Ammon's horn (tissue), 1 donor: ENCODE measurements at regions not wholly inside any gene's neighbourhood (a gene's known extent, or its start where the extent isn't known, plus 50 kb on each side); places are given as distances from the start of the nearest gene placed in this dataset.

ENCODE experiments used
- DNase-seq: peaks from one replicate; pipeline ENCODE4 v3.0.0-alpha.2; 2016; ENCODE audit warnings: low spot score

DNA sequence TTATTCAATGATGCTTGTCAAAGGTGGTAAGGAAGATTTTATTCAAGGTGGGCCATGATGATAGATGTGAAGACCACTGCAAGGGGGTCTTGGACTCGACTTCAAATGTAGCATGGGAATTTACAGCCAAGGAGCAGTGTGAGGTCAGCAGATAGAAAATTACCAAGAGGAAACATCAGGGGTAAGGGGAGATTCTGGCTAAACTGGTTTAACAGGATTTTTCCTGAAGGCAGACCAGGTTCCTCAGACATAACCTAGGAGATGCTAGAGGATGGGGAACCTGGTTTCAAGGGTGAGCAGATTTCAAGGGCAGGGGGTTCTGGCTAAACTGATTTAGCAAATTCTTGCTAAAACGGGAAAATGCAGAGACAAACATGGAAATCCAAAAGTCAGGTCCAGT is 464.9 kb downstream of the TAFA4 start:
- DNase-seq = no peak

DNA sequence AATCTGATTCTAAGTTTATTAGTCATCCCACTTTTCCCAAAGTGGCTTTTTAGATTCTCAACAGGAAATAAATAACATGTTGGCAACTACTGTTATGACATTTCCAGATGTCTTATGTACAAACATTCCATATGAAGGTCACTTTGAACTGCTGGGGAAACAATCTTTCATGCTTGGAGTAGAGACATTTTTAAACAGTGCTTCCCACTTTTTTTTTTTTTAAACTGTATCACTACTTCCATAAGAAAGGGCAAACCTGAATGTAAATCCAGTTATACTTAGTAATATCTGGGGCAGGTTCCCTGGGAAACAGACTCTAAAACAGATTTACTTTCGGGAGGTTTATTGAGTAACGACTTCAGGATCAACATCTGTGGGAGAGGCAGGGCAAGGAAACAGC is 473.8 kb downstream of the TAFA4 start:
- no peak for DNase-seq

DNA sequence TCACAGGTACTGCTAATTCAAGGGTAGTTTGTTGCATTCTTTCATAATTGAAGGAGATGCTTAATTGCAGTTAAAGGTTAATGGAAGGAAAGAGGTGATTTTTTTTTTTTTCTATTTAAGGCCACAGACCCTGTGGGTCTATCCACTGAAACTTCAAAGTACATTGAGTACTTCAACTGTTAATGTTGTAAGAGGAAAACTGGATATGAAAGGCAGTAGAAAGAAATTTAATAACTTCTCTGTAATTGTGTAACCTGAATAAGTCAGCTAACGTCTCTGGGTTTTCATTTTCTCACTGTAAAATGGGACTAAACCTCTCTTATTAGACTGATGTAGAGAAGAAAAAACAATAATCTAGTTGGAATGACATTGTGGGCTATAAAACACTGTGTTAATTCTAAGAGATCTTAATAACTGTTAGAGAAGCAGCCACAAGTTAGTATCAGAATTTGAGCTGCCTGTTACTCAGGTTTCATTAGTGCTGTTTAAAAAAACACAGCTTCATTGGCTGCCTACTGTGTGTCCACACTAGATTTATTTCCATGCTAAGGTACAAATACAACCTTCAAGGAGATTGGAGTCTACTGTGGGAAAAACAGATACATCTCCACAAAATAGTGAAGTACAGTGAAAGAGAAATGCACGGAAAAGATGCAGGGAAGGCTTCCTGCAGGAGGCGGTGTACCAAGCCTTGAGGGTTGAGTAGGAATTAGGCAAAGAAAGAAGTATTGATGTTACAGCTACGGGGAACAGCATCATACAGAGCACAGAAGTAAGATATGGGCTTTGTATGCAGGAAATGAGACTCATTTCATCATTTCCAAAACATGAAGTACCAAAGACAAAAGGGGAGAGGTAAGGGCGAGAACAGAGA is 483.6 kb downstream of the TAFA4 start:
- no peak for DNase-seq

DNA sequence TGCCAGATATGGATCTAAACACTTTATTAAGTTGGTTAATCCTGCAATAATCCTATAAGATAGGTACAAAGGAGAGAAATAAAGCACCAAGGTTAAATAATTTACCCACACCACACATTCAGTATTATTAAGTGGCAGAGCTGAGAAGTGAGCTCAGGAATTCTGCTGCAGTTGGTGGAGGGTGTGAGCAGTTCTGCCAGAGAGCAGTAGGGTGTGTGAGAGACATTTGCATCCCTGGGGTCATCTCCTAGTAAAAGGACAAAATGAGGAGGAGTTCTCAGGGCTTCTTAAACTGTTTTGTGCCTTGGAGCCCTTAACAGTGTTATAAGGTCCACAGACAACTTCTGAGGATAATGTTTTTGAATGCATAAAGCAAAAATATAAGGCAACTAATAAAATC is 484.5 kb downstream of the TAFA4 start:
- DNase-seq = no peak

DNA sequence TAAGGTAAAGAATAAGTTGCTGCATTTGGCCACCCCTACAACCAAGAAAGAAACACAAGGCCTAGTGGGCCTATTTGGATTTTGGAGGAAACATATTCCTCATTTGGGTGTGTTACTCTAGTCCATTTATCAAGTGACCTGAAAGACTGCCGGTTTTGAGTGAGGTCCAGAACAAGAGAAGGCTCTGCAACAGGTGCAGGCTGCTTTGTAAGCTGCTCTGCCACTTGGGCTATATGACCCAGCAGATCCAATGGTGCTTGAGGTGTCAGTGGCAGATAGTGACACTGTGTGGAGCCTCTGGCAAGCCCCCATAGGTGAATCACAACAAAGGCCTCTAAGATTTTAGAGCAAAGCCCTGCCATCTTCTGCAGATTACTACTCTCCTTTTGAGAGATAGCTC is 491.3 kb downstream of the TAFA4 start:
- no peak for DNase-seq

DNA sequence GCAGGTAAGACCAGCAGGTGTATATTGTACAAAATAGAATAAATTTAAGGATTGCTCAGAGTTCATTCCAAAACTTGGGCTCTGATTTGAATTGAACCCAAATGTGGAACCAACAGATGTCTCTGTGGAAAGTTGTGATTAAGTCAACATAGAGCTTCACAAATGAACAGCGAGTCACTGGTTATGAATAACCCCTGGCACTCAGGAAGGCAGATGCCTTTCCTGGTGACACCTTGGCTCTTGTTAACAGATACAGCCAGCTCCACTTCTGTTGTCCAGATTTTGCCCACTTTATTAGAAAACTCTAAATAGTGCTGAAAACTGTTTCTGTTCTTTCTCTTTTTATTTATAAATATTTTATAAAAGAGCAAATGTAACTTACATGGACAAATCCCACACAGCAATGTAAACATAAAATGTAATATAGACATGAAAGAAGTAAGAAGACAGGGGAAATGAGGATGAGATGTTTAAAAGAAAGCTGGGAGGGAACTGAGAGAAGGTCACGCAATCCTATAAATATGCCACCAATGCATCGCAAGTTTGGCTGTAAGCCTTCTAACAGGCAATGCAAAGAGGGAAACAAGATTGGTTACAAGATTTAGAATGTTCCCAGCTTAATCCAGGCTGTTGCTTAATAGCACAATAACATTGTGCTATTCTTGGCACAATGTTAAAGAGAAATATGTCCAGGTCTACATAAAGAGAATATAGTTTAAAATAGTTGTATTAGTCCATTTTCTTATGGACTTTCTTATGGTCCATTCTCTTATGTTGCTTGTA is 495.5 kb downstream of the TAFA4 start:
- DNase-seq = no peak

DNA sequence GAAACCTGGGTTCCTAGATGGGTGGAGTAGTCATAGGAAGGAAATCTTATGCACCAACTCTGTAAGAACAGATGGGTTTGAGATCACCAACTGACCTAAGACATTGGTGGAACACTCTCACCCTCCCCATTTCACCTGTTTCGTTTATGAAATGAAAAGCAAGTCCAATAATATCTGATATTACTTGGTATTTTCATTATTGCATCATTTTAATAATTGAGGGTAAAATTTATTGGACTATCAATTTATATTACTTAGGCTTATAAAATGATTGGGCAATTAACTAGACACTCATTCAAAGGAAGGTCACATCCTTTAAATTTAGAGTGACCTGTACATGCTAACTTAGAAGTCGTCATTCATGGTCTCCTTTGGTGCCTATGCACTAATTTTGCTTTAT is 503.9 kb downstream of the TAFA4 start:
- DNase-seq = no peak

DNA sequence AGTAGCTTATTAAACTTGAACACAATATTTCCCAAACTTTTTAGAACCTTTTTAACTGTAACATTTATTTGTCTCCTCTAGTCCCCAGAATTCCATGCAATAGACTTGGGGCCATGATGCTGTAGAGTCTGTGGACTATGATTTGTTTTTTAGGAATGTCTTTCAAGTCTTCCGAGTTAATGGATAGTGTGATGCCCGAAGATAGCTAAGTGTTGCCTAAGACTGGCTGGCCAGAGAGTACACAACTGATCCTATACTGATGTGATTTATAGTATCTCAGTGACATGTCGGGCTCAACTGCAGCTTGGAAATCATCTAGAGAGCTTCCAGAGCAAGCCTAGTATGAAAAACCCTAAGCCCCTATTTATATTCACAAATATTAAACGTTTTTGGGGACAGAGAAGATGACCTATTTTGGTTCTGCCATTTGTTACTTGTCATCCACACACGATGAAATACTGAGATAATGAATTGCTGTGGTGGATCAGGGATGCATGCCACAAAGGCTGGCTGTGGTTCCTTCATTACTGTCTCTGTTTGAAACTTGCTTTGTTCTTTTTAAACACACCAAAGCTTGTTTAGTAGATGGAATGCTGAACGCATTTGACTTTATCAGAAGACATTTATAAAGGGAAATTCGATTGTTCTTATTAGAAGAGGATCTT is 507.4 kb downstream of the TAFA4 start:
- DNase-seq = no peak

DNA sequence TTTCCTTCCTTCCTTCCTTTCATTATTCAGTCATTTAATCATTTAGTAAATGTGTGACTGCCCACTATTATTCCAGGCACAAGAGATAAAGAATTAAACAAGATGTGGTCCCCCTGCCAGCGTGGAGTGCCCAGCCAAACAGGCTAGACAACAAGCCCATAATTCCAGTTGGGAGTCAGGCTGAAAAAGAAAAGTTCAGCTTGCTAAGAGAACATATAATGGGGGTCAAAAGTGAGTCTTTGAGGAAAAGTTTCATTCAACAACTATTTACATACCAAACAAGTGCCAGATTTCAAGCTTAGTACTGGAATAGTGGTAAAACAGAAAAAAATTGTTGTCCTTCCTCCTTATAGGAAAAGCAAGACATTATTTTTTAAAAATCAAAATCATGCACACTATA is 523.7 kb downstream of the TAFA4 start:
- no peak for DNase-seq

DNA sequence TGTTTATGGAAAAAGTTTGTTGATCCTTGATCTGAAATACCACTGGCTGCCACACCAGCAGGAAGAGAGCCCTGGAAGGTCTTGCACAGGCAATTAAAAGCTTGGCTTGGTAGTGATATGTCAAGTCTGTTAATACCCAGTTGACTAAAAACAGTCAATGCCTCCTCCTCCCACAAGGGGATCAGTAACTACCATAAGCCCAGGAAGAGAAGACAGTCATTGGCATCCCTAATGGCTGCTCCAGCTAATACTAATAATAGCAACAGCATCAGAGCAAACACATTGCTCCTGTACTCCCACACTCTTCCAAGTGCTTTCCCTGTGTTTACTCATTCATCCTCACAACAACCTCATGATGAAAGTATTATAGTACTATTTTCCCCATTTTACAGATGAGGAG is 528.6 kb downstream of the TAFA4 start:
- no peak for DNase-seq

DNA sequence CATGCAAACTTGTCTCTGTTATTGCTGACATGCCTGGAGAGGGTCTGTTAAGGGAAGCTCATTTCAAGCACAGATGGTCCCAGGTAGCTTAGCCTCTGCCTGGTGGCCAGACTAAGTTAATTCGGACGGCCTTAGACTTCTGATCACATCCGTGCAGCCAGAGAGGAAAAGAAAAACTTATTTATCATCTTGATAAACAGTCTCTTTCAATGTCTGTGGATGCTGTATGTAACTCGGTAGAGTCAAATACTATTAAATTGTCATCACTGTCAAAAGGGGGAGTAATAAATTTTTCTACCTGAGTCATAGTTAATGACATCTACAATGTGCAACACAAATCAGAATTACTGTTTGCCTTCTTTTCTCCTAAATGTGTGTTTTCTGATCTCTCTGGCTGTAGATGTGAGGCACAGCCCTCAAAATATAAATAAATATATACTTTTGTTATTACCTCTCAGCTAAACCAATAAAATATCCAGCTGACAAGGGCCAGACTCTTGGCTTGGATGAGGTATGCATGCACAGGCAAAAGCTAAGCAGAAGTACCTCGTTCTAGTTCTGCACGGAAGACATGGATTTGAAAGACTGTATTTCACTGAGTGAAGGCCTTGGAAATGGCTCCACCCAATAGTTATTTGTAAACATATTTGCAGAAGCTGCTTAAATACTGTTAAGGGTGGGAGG is 530.0 kb downstream of the TAFA4 start:
- no peak for DNase-seq

DNA sequence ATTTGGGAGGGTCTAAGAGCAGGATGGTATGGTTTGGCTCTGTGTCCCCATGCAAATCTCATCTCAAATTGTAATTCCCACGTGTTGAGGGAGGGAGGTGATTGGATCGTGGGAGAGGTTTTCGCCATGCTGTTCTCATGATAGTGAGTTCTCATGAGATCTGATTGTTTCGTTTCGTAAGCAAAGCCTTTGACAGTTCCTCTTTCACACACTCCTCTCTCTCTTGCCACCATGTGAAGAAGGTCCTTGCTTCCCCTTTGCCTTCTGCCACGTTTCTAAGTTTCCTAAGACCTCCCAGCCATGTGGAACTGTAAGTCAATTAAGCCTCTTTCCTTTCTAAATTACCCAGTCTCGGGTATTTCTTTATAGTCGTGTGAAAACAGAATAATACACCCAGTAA is 553.7 kb downstream of the TAFA4 start:
- DNase-seq = no peak

DNA sequence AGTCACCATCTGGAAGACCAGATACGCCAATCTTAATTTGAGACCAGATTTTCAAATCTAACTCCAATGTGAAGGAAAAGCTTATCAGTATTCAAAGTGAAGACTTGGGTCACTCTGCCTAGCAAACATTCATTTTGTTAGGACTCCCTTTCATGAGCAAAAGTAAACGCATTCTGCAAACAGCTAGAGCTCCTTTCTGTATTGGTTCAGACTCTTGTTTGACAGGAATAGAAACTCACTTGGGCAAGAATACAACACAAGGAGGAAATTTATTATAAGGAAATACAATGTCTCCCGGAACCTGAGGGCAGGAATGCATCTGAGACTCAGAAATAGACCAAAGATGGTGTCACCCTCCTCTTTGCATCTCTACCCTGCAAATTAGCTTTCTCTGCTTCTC is 558.6 kb downstream of the TAFA4 start:
- DNase-seq = no peak

DNA sequence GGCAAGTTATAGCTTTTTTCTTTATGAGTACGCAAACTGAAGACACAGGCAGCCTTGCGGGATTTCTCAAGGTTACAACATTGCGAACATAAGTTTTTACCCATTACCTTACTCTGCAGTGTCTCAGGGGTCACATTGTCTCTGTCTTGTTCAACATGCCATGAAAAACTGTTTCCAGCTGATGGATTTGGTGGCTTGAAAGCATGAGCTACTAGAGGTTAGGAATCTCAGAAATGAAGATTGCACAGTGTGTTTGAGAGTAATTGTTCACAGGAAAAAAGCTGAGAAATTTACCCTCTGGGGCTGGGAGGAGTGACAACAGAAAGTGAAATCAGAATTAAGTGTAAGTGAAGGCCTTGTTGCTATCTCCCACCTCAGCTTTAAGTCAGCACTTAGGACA is 568.6 kb downstream of the TAFA4 start:
- no peak for DNase-seq

DNA sequence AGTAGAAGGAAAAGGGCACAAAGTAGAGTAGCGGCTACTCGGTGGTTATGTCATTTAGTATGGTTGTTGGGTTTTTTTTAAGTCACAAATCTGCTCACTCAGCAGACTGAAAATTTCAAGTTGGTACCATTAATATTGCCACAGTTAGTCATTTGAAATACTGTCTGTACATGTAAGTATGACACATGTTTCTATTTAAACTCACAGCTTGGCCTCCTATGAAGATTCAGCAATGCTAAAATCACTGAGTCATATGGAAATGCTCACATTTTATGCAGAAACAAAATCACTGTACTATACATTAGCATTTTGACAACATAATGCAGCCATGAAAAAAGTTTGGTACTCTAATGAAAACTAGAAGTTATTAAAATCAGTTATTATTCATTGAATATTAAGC is 571.9 kb downstream of the TAFA4 start:
- DNase-seq = no peak

DNA sequence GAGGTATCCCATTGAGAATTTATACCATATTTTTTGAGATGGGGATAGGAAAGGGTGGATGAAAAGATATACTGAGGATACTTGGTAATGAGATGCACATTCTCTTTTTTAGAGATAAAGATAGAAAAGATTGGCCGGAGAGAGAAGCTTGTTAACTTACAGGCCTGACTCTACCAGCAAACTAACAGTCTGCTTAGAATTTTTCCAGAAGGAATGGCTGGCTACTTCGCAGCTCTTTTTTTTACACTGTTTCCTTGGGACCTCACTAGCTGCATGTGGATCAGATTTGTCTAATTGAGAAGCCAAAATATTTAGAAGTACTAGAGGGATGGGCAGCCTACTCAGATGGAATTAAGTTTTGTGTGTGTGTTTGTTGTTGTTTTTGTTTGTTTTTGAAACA is 586.6 kb downstream of the TAFA4 start:
- no peak for DNase-seq

DNA sequence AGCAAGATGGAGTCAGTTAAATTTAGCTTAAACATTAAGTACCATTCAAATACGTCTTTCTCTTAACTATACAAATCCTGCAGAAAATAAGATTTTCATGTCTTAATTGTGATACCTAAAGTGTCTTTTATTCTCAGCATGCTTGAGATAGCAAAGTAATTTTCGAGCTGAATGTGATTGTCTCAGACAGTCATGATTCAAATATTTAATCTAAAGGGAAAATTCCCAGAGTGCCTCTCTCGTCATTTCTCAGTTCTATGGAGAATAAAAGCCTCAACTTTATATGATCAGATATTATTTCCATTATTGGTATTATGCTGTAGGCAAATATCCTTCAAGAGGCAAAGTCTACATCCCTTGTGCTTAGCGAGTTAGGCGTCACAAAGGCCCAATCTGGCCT is 589.9 kb downstream of the TAFA4 start:
- no peak for DNase-seq

DNA sequence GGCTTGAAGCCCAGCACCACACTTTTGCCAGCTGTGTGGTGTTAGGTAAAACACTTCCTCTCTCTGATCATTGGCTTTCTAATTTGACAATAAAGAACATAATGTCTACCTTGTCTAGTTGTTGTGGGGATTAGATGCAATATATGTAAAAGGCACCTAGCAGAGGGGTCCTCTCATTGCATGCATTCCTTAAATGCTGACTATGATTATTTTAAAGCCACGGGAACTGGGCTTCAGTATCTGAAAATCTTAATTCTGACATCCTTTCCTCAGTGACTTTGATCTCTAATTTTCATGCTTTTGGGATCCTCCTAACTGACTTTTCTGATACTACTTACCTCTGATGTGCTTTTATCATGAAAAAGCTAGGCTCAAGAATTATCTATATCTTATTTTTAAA is 596.3 kb downstream of the TAFA4 start:
- DNase-seq = no peak

DNA sequence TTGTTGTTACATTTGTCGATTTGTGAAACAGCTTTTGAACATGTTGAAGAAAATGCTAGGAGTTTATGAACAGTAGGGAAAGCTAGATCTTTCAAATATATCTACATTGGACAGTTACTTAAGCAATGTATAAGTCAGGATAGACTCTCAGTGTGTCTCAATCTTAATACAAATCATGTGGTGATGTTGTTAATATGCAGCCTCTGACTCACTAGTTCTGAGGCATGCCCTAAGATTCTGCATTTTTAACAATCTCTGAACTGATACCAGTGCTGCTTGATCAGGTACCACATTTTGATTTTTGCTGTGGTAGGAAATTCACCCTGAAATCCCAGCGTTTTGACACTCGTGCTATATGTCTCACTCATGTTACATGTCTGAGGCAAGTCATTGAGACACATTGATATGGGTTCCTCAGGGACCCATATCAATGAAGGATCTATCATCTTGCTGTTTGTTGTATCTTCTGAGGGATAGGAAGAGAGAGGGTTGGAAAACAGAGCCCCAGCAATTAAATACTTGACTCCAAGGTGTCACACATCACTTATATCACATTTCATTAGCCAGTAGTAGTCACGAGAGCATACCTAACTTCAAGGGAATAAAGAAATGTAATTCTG is 597.9 kb downstream of the TAFA4 start:
- DNase-seq = no peak

DNA sequence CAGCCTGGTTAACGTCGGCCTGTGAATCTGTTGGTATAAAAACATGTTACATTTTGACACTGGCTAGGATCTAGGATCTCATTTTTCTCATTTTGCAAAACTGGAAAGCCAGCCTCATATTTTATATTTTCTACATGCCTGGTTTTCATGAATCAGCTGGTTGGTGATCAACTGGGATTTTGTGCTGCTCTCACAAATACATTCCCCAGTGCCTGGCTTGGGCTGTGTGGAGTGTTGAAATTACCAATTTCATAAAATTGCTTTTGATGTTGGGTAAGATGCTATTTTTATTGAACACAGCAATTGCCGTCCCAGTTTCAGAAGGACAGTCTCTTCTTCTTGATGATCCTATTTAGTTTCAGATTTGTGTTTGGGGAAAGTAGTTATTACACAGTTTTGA is 604.3 kb downstream of the TAFA4 start:
- DNase-seq = no peak

DNA sequence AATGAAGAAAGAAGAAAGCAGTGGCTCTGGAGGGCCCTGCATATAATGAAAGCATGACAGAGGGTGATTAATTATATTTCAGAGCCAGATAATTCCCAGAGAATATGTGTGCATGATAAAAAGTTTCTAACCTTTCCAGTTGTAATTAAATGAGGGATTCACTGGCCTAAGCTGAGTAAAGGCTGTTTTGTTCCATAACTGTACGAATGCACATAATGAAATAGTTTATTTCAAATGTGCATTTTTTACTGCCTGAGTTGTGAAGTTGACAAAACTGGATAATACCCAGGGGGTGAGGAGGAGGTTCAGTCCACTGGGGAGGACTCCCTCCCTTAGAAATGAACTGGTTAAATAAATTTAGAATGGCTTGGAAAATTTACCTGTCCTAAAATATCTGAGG is 616.4 kb downstream of the TAFA4 start:
- no peak for DNase-seq

DNA sequence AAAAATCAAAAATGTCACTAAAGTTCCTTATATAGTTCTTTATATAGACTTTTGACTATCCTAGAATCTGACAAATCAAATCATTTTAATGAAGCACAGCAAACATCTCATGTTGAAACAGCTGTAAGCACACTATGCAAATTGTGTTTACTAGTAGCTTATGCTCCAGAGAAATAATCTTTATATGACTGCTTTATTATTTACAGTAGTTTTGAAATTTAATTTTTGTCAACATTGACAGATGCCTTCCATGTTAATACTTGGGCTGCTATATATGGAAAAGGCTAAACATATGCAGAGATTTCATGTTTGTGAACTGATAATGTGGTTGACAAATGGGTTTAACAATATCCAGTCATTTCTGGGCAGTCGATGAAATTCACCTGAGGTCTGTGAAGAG is 616.8 kb downstream of the TAFA4 start:
- no peak for DNase-seq
